SU-DHL-6 (cell line): ENCODE measurements at regions not wholly inside any gene's neighbourhood (a gene's known extent, or its start where the extent isn't known, plus 50 kb on each side); places are given as distances from the start of the nearest gene placed in this dataset.
"Not testable (repeated sequence)": the region's sequence is repeated elsewhere in the genome, so short reads cannot be mapped to it uniquely, and the experiment has no call there.

Experiments used
- H2AFZ ChIP-seq: fragments of 200-600 bp; sonication (generic); 2 replicates; pipeline ENCODE4 v1.6.1; 2014; ENCODE audit warnings: low read depth, mild to moderate bottlenecking, moderate library complexity, mixed read lengths, antibody characterized with exemption, low read length; ENCODE audit not compliant: severe bottlenecking
- H3F3A ChIP-seq: fragments of 200-600 bp; shearing (Covaris generic); 2 replicates; pipeline ENCODE4 v1.6.0; 2016; ENCODE audit warnings: antibody characterized with exemption, mild to moderate bottlenecking; ENCODE audit not compliant: insufficient read depth
- H3K27ac ChIP-seq: fragments of 200-600 bp; sonication (generic); 2 replicates; pipeline ENCODE4 v1.5.1; 2016; ENCODE audit warnings: low read depth, mild to moderate bottlenecking, low read length, moderate library complexity, mixed read lengths
- H3K27me3 ChIP-seq: fragments of 200-600 bp; sonication (generic), shearing (Covaris generic); 2 replicates; pipeline ENCODE4 v1.6.0; 2014; ENCODE audit warnings: mild to moderate bottlenecking, low read length
- H3K36me3 ChIP-seq: fragments of 200-600 bp; sonication (generic); 2 replicates; pipeline ENCODE4 v1.6.1; 2014; ENCODE audit warnings: mild to moderate bottlenecking, low read length, mixed read lengths
- H3K4me2 ChIP-seq: fragments of 300-600, 200-600 bp; shearing (Covaris generic), sonication (generic); 2 replicates; pipeline ENCODE4 v1.6.0; 2014; ENCODE audit warnings: low read length, low read depth, mild to moderate bottlenecking; ENCODE audit not compliant: poor library complexity, severe bottlenecking
- H3K4me3 ChIP-seq: fragments of 200-600 bp; sonication (generic); 2 replicates; pipeline ENCODE4 v1.5.1; 2014; ENCODE audit warnings: antibody characterized with exemption, low read length, mild to moderate bottlenecking, mixed read lengths; ENCODE audit not compliant: insufficient read depth, poor library complexity, severe bottlenecking
- H3K79me2 ChIP-seq: fragments of 200-600 bp; sonication (generic); 2 replicates; pipeline ENCODE4 v1.6.1; 2014; ENCODE audit warnings: mild to moderate bottlenecking, low read length, moderate library complexity; ENCODE audit not compliant: insufficient read depth
- H3K9ac ChIP-seq: fragments of 200-600 bp; sonication (generic); 2 replicates; pipeline ENCODE4 v1.7.0; 2014; ENCODE audit warnings: mild to moderate bottlenecking, low read length
- H3K9me2 ChIP-seq: fragments of 200-600 bp; sonication (generic); replicated peaks from 2 replicates; pipeline ENCODE4 v1.6.1; 2014; ENCODE audit warnings: low read length; ENCODE audit not compliant: insufficient read depth
- H3K9me3 ChIP-seq: fragments of 200-600 bp; sonication (generic); 2 replicates; pipeline ENCODE4 v1.6.1; 2014; ENCODE audit warnings: low read length, mixed read lengths; ENCODE audit not compliant: insufficient read depth
- H4K20me1 ChIP-seq: fragments of 200-600 bp; sonication (generic); 2 replicates; pipeline ENCODE4 v1.6.1; 2014; ENCODE audit warnings: low read depth, mild to moderate bottlenecking, antibody characterized with exemption, low read length, moderate library complexity, mixed read lengths
- CTCF ChIP-seq: fragments of 200-600 bp; sonication (generic); IDR thresholded peaks from one replicate; pipeline ENCODE4 v1.5.1; 2017; ENCODE audit warnings: antibody characterized with exemption, mild to moderate bottlenecking, low read length, moderate library complexity; ENCODE audit not compliant: insufficient read depth, poor library complexity, severe bottlenecking
- EZH2phosphoT487 ChIP-seq: fragments of 200-600 bp; sonication (generic), shearing (Covaris generic); conservative IDR thresholded peaks from 2 replicates; pipeline ENCODE4 v1.6.1; 2018; ENCODE audit warnings: mild to moderate bottlenecking, antibody characterized with exemption, low read length, moderate library complexity, mixed read lengths

- Histone ChIP-seq H3K9me2 (no peaks in the 10 kb centered on the region), H3K36me3 (no peaks in the 10 kb centered on the region), H2AFZ (no peak overlapping the region), H3F3A (no peaks in the 10 kb centered on the region), H3K79me2 (no peaks in the 10 kb centered on the region), H3K27me3 (no peaks in the 10 kb centered on the region), H4K20me1 (no peaks in the 10 kb centered on the region), H3K9ac (no peak overlapping the region), H3K9me3 (no peaks in the 10 kb centered on the region), H3K27ac (no peak overlapping the region), H3K4me3 (no peak overlapping the region), H3K4me2 (no peak overlapping the region)
- no peak for TF ChIP-seq CTCF
- no peak for TF ChIP-seq EZH2phosphoT487
Observed at GRCh38 chr1:148386617-148387016, 96.5 kb downstream of the PPIAL4G start.

- not testable (repeated sequence) for H3F3A ChIP-seq, H2AFZ ChIP-seq, H3K27me3 ChIP-seq, H3K9me2 ChIP-seq, H3K79me2 ChIP-seq, H3K9ac ChIP-seq, H3K4me3 ChIP-seq, H3K27ac ChIP-seq, H3K9me3 ChIP-seq, H3K4me2 ChIP-seq, H4K20me1 ChIP-seq, H3K36me3 ChIP-seq
Observed at GRCh38 chr1:148386031-148386398, 97.1 kb downstream of the PPIAL4G start.

GRCh38 chr1:148385371-148386030 lies 97.6 kb downstream of the PPIAL4G start:
- no peak overlapping the region for H3K27ac ChIP-seq
- H3K27me3 ChIP-seq, result no peaks in the 10 kb centered on the region
- H3K4me3 ChIP-seq, result no peak overlapping the region
- no peaks in the 10 kb centered on the region for H3K79me2 ChIP-seq
- H3K36me3 ChIP-seq, result no peaks in the 10 kb centered on the region
- H3F3A ChIP-seq, result no peaks in the 10 kb centered on the region
- no peaks in the 10 kb centered on the region for H3K9me3 ChIP-seq
- H3K4me2 ChIP-seq, result no peak overlapping the region
- TF ChIP-seq CTCF (no peak), EZH2phosphoT487 (no peak)
- H2AFZ ChIP-seq, result no peak overlapping the region
- no peaks in the 10 kb centered on the region for H4K20me1 ChIP-seq
- no peaks in the 10 kb centered on the region for H3K9me2 ChIP-seq
- H3K9ac ChIP-seq, result no peak overlapping the region

DNA sequence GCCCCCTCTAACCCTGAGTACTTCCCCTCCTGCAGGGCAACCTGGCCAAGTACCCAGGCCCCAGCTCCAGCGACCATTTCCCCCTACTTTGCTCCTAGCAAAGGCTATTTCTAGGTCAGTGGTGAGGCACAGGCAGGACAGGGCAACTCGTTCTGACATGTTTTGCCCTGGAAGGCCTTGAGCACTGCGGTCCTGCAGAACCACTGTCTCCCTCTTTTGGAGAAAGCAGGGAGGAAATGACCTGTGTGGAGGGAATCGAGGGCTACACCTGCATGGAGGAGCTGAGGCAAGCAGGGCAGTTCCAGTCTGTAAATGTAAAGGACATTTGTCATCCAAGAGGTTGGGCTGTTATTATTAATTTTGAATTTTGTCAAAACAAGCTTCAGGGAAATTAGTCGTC lies 99.1 kb downstream of the PPIAL4G start:
- Histone ChIP-seq H3K36me3 (no peaks in the 10 kb centered on the region), H4K20me1 (no peaks in the 10 kb centered on the region), H3K9ac (no peak overlapping the region), H3K4me3 (no peak overlapping the region), H3K4me2 (no peak overlapping the region), H3K9me3 (no peaks in the 10 kb centered on the region), H3K27ac (no peak overlapping the region), H3K27me3 (no peaks in the 10 kb centered on the region), H3K79me2 (no peaks in the 10 kb centered on the region), H3K9me2 (no peaks in the 10 kb centered on the region), H3F3A (no peaks in the 10 kb centered on the region), H2AFZ (no peak overlapping the region)
- no peak for TF ChIP-seq CTCF
- no peak for TF ChIP-seq EZH2phosphoT487
